H9 (cell line): ENCODE measurements at regions not wholly inside any gene's neighbourhood (a gene's known extent, or its start where the extent isn't known, plus 50 kb on each side); places are given as distances from the start of the nearest gene placed in this dataset.

Experiments used
- DNase-seq: peaks from one replicate; pipeline ENCODE4 v3.0.0-alpha.2; 2017
- H2AFZ ChIP-seq: one replicate; pipeline ENCODE4 v1.6.1; 2013; ENCODE audit warnings: mild to moderate bottlenecking, low read length, control low read depth, moderate library complexity
- H2AK5ac ChIP-seq: 2 replicates; pipeline ENCODE4 v1.6.1; 2013; ENCODE audit warnings: low read length, control low read depth, mixed read lengths; ENCODE audit not compliant: insufficient read length
- H2BK120ac ChIP-seq: one replicate; pipeline ENCODE4 v1.6.1; 2013; ENCODE audit warnings: low read depth, mild to moderate bottlenecking, low read length, control low read depth, inconsistent platforms; ENCODE audit not compliant: poor library complexity, severe bottlenecking
- H2BK12ac ChIP-seq: 2 replicates; pipeline ENCODE4 v1.6.1; 2013; ENCODE audit warnings: low read length, control low read depth, mixed read lengths, low read depth; ENCODE audit not compliant: insufficient read length
- H2BK15ac ChIP-seq: 2 replicates; pipeline ENCODE4 v1.6.1; 2013; ENCODE audit warnings: low read depth, low read length, control low read depth
- H2BK20ac ChIP-seq: one replicate; pipeline ENCODE4 v1.6.1; 2013; ENCODE audit warnings: low read depth, mild to moderate bottlenecking, low read length, control low read depth, inconsistent platforms; ENCODE audit not compliant: poor library complexity, severe bottlenecking
- H2BK5ac ChIP-seq: 2 replicates; pipeline ENCODE4 v1.6.1; 2013; ENCODE audit warnings: low read length, control low read depth, mixed read lengths; ENCODE audit not compliant: insufficient read length
- H3K14ac ChIP-seq: 2 replicates; pipeline ENCODE4 v1.6.1; 2013; ENCODE audit warnings: low read length, control low read depth; ENCODE audit not compliant: insufficient read depth
- H3K18ac ChIP-seq: 2 replicates; pipeline ENCODE4 v1.6.1; 2013; ENCODE audit warnings: low read depth, mild to moderate bottlenecking, mixed read lengths, low read length, control low read depth; ENCODE audit not compliant: insufficient read length
- H3K23ac ChIP-seq: 2 replicates; pipeline ENCODE4 v1.6.1; 2013; ENCODE audit warnings: low read length, control low read depth, mixed read lengths, low read depth; ENCODE audit not compliant: insufficient read length
- H3K23me2 ChIP-seq: 2 replicates; pipeline ENCODE4 v1.6.1; 2013; ENCODE audit warnings: low read depth, mild to moderate bottlenecking, mixed read lengths, low read length, control low read depth; ENCODE audit not compliant: insufficient read length, poor library complexity, severe bottlenecking
- H3K27ac ChIP-seq: 2 replicates; pipeline ENCODE4 v1.5.1; 2013; ENCODE audit warnings: low read length, control low read depth, mixed read lengths, low read depth; ENCODE audit not compliant: insufficient read length
- H3K27me3 ChIP-seq: 2 replicates; pipeline ENCODE4 v1.6.1; 2013; ENCODE audit warnings: low read length, control low read depth, inconsistent platforms; ENCODE audit not compliant: insufficient read depth
- H3K4ac ChIP-seq: 2 replicates; pipeline ENCODE4 v1.6.1; 2013; ENCODE audit warnings: low read depth, mild to moderate bottlenecking, control low read depth, inconsistent platforms, low read length, moderate library complexity
- H3K4me1 ChIP-seq: 2 replicates; pipeline ENCODE4 v1.6.1; 2013; ENCODE audit warnings: low read length, control low read depth, inconsistent platforms; ENCODE audit not compliant: insufficient read depth
- H3K4me2 ChIP-seq: 2 replicates; pipeline ENCODE4 v1.6.1; 2013; ENCODE audit warnings: low read length, control low read depth, mixed read lengths; ENCODE audit not compliant: insufficient read length, insufficient read depth
- H3K56ac ChIP-seq: 2 replicates; pipeline ENCODE4 v1.6.1; 2013; ENCODE audit warnings: low read depth, mild to moderate bottlenecking, mixed read lengths, low read length, control low read depth; ENCODE audit not compliant: insufficient read length
- H3K79me1 ChIP-seq: 2 replicates; pipeline ENCODE4 v1.6.1; 2013; ENCODE audit warnings: low read depth, mild to moderate bottlenecking, moderate library complexity, low read length, control low read depth, inconsistent platforms; ENCODE audit not compliant: insufficient read depth, poor library complexity, severe bottlenecking
- H3K79me2 ChIP-seq: 2 replicates; pipeline ENCODE4 v1.6.1; 2013; ENCODE audit warnings: low read length, control low read depth, inconsistent platforms; ENCODE audit not compliant: insufficient read depth
- H3K9ac ChIP-seq: 2 replicates; pipeline ENCODE4 v1.6.1; 2013; ENCODE audit warnings: low read length, control low read depth, mixed read lengths; ENCODE audit not compliant: insufficient read length; ENCODE audit errors: extremely low read depth
- H3K9me3 ChIP-seq: one replicate; pipeline ENCODE4 v1.6.1; 2013; ENCODE audit warnings: low read depth, low read length, inconsistent platforms; ENCODE audit not compliant: control insufficient read depth
- H3T11ph ChIP-seq: one replicate; pipeline ENCODE4 v1.6.1; 2013; ENCODE audit warnings: mild to moderate bottlenecking, low read length, control low read depth, inconsistent platforms
- H4K20me1 ChIP-seq: one replicate; pipeline ENCODE4 v1.6.1; 2013; ENCODE audit not compliant: control insufficient read depth, insufficient read length, insufficient read depth
- H4K5ac ChIP-seq: 2 replicates; pipeline ENCODE4 v1.6.1; 2013; ENCODE audit warnings: low read depth, mild to moderate bottlenecking, mixed read lengths, low read length, control low read depth; ENCODE audit not compliant: insufficient read length
- H4K8ac ChIP-seq: replicated peaks from 2 replicates; pipeline ENCODE4 v1.6.1; 2013; ENCODE audit warnings: low read length, control low read depth, mixed read lengths, low read depth; ENCODE audit not compliant: insufficient read length
- H4K91ac ChIP-seq: 2 replicates; pipeline ENCODE4 v1.6.1; 2013; ENCODE audit warnings: low read depth, mild to moderate bottlenecking, moderate library complexity, mixed read lengths, low read length, control low read depth; ENCODE audit not compliant: insufficient read length
- H3K27ac Mint-ChIP-seq, 3 experiments: 2 replicates in 2 of 3; 3 replicates in 1 of 3; pipeline ENCODE4 v1.8.0; 2020 to 2021; ENCODE audit warnings: mixed read lengths in 3 of 3, mild to moderate bottlenecking in 1 of 3, moderate library complexity in 1 of 3
- H3K27me3 Mint-ChIP-seq: 2 replicates; pipeline ENCODE4 v1.8.0; 2021; ENCODE audit warnings: low read depth, mild to moderate bottlenecking, moderate library complexity, mixed read lengths
- H3K36me3 Mint-ChIP-seq, 3 experiments: 2 replicates in 2 of 3; 3 replicates in 1 of 3; pipeline ENCODE4 v1.8.0; 2020 to 2021; ENCODE audit warnings: low read depth in 3 of 3, mixed read lengths in 3 of 3; ENCODE audit not compliant: insufficient read depth in 1 of 3
- H3K4me1 Mint-ChIP-seq, 2 experiments: 2 replicates each; pipeline ENCODE4 v1.8.0; 2020; ENCODE audit warnings: mixed read lengths in 2 of 2
- H3K4me3 Mint-ChIP-seq, 2 experiments: 2 replicates in 1 of 2; 3 replicates in 1 of 2; pipeline ENCODE4 v1.8.0; 2020 to 2021; ENCODE audit warnings: mild to moderate bottlenecking in 2 of 2, mixed read lengths in 2 of 2, moderate library complexity in 1 of 2
- H3K9me3 Mint-ChIP-seq, 2 experiments: 2 replicates in 1 of 2; 3 replicates in 1 of 2; pipeline ENCODE4 v1.8.0; 2020; ENCODE audit warnings: mild to moderate bottlenecking in 2 of 2, mixed read lengths in 2 of 2, moderate library complexity in 1 of 2
- WGBS: extraction: QIAGEN DNeasy Blood & Tissue Kit; methylation state at CpG from one replicate; pipeline ENCODE4 v1.1.7; 2013; ENCODE audit warnings: missing lambda C conversion rate, low lambda C conversion rate, mixed read lengths; ENCODE audit not compliant: insufficient read length; ENCODE audit errors: extremely low coverage; 5-methylcytosine and 5-hydroxymethylcytosine counted together
- TF ChIP-seq, protein P1 (sequence below): fragments of 200-600 bp; sonication (generic); conservative IDR thresholded peaks from 3 replicates; pipeline ENCODE4 v1.8.0; 2021; ENCODE audit warnings: antibody characterized with exemption, mild to moderate bottlenecking

DNA sequence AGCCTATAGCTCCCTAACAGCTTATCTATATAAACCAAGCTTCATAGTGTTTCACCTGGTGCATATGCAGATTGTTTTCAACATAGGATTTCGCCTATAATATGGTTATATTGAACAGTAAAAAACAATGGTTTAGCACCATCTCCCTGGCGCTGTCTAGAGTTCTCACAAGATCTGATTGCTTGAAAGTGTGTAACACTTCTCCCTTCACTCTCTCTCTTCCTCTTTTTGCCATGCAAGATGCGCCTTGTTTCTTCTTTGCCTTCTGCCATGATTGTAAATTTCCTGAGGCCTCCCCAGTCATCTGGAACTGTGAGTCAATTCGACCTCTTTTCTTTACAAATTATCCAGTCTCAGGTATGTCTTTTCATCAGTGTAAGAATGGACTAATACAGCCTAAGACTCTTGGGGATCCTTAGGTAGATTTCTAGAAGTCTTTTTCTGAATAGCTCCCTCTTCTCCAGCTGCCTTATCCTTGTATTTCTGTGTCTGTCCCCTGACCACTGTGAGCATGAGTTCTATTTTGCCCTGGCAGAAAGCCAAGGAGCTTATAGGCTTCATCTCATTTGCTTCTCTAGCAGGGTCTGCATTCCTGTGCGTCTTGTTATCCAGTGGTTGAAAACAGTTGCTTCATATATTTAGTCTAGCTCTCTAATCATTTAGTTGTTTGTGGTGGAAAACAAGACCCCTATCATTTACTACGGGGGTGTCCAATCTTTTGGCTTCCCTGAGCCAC, 401.6 kb downstream of the GPD2 start:
- Histone ChIP-seq H3K4me2 (no peak overlapping the region), H2AK5ac (no peak overlapping the region), H3K27me3 (no peaks in the 10 kb centered on the region), H4K5ac (no peak overlapping the region), H3K23ac (no peak overlapping the region), H3T11ph (no peak overlapping the region), H3K18ac (no peak overlapping the region), H2BK15ac (no peak overlapping the region), H4K8ac (no peak overlapping the region), H3K79me1 (no peaks in the 10 kb centered on the region), H2BK12ac (no peak overlapping the region), H4K91ac (no peak overlapping the region), H3K14ac (no peak overlapping the region), H4K20me1 (no peaks in the 10 kb centered on the region), H3K9me3 (no peaks in the 10 kb centered on the region), H2AFZ (no peak overlapping the region), H2BK120ac (no peak overlapping the region), H2BK5ac (no peak overlapping the region), H3K9ac (no peak overlapping the region), H3K23me2 (no peaks in the 10 kb centered on the region), H3K4ac (no peak overlapping the region), H3K4me1 (no peaks in the 10 kb centered on the region), H3K79me2 (no peaks in the 10 kb centered on the region), H2BK20ac (no peak overlapping the region), H3K56ac (no peak overlapping the region), H3K27ac (no peak overlapping the region)
- H3K4me3 Mint-ChIP-seq: no peak overlapping the region
- H3K27me3 Mint-ChIP-seq: no peaks in the 10 kb centered on the region
- DNase-seq: no peak
- H3K9me3 Mint-ChIP-seq: no peaks in the 10 kb centered on the region
- TF ChIP-seq, protein P1, sequence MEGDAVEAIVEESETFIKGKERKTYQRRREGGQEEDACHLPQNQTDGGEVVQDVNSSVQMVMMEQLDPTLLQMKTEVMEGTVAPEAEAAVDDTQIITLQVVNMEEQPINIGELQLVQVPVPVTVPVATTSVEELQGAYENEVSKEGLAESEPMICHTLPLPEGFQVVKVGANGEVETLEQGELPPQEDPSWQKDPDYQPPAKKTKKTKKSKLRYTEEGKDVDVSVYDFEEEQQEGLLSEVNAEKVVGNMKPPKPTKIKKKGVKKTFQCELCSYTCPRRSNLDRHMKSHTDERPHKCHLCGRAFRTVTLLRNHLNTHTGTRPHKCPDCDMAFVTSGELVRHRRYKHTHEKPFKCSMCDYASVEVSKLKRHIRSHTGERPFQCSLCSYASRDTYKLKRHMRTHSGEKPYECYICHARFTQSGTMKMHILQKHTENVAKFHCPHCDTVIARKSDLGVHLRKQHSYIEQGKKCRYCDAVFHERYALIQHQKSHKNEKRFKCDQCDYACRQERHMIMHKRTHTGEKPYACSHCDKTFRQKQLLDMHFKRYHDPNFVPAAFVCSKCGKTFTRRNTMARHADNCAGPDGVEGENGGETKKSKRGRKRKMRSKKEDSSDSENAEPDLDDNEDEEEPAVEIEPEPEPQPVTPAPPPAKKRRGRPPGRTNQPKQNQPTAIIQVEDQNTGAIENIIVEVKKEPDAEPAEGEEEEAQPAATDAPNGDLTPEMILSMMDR: no peak
- WGBS: no CpG with 5 or more reads among the region's 6 CpGs
- peaks cover 0 to 5% of the 10 kb centered on the region in 2 experiments; a peak in 2 of 4 replicates for H3K4me1 Mint-ChIP-seq
- H3K27ac Mint-ChIP-seq: peak overlapping the region in 1 of 3 experiments; percentile 16; a peak in 2 of 7 replicates
- no peaks in the 10 kb centered on the region; a peak in 1 of 7 replicates for H3K36me3 Mint-ChIP-seq
